CD4-positive, alpha-beta memory T cell (primary cell): ENCODE measurements at regions not wholly inside any gene's neighbourhood (a gene's known extent, or its start where the extent isn't known, plus 50 kb on each side); places are given as distances from the start of the nearest gene placed in this dataset.

ENCODE experiments used
- CTCF ChIA-PET: fragments of 350-600 bp; sonication (Branson Sonifier 250); formaldehyde crosslinking; loops from one replicate; lab custom pipeline; 2021; ENCODE audit warnings: inconsistent platforms; ENCODE audit not compliant: partially characterized antibody; lab: Charles Lee
- POLR2A ChIA-PET: fragments of 350-600 bp; sonication (Branson Sonifier 250); formaldehyde crosslinking; loops from one replicate; lab custom pipeline; 2021; ENCODE audit not compliant: partially characterized antibody; lab: Charles Lee
- DNase-seq, 5 donors: peaks; one replicate each; pipeline versions ENCODE4 v3.0.0 to v3.0.0-alpha.2; 2020 to 2022; ENCODE audit warnings: mixed read lengths in 1 of 5
- H3K27ac ChIP-seq: one replicate; pipeline ENCODE4 v1.7.0; 2013; ENCODE audit warnings: low read depth, low read length
- H3K27me3 ChIP-seq: 2 replicates; pipeline ENCODE4 v1.7.0; 2013; ENCODE audit warnings: mild to moderate bottlenecking, low read length, moderate library complexity; ENCODE audit not compliant: insufficient read depth
- H3K36me3 ChIP-seq: 2 replicates; pipeline ENCODE4 v1.7.0; 2013; ENCODE audit warnings: mild to moderate bottlenecking, low read length, moderate library complexity; ENCODE audit not compliant: insufficient read depth
- H3K4me1 ChIP-seq: 2 replicates; pipeline ENCODE4 v1.7.0; 2013; ENCODE audit warnings: mild to moderate bottlenecking, low read length, moderate library complexity; ENCODE audit not compliant: insufficient read depth
- H3K4me3 ChIP-seq, 2 donors: one replicate each; pipeline ENCODE4 v1.7.0; 2013; ENCODE audit warnings: low read length in 2 of 2, mild to moderate bottlenecking in 1 of 2
- H3K9me3 ChIP-seq, 2 donors: one replicate each; pipeline ENCODE4 v1.7.0; 2013; ENCODE audit warnings: low read length in 2 of 2, control low read depth in 1 of 2; ENCODE audit not compliant: control insufficient read depth in 1 of 2
- H3K27ac Mint-ChIP-seq, 7 donors: one replicate each; pipeline ENCODE4 v1.8.0; 2020 to 2021; ENCODE audit warnings: mixed read lengths in 7 of 7, mild to moderate bottlenecking in 6 of 7, inconsistent platforms in 3 of 7, moderate library complexity in 3 of 7
- H3K27me3 Mint-ChIP-seq, 2 donors: one replicate each; pipeline ENCODE4 v1.8.0; 2020 to 2021; ENCODE audit warnings: mixed read lengths in 2 of 2
- H3K36me3 Mint-ChIP-seq, 2 donors: one replicate each; pipeline ENCODE4 v1.8.0; 2020 to 2021; ENCODE audit warnings: mixed read lengths in 2 of 2, inconsistent platforms in 1 of 2, mild to moderate bottlenecking in 1 of 2
- H3K4me1 Mint-ChIP-seq, 4 donors: one replicate each; pipeline ENCODE4 v1.8.0; 2020 to 2021; ENCODE audit warnings: mixed read lengths in 4 of 4, mild to moderate bottlenecking in 1 of 4
- H3K4me3 Mint-ChIP-seq, 8 donors: one replicate each; pipeline ENCODE4 v1.8.0; 2020 to 2021; ENCODE audit warnings: mixed read lengths in 8 of 8, mild to moderate bottlenecking in 7 of 8, moderate library complexity in 6 of 8, inconsistent platforms in 3 of 8
- H3K9me3 Mint-ChIP-seq, 8 donors: one replicate each; pipeline ENCODE4 v1.8.0; 2020 to 2021; ENCODE audit warnings: mixed read lengths in 8 of 8, mild to moderate bottlenecking in 5 of 8, inconsistent platforms in 3 of 8, moderate library complexity in 1 of 8
- intact Hi-C: fragments of 100-400 bp; cut with micrococcal nuclease; formaldehyde crosslinking; loops from one replicate; pipeline ENCODE4 v1.15.1; 2023

DNA sequence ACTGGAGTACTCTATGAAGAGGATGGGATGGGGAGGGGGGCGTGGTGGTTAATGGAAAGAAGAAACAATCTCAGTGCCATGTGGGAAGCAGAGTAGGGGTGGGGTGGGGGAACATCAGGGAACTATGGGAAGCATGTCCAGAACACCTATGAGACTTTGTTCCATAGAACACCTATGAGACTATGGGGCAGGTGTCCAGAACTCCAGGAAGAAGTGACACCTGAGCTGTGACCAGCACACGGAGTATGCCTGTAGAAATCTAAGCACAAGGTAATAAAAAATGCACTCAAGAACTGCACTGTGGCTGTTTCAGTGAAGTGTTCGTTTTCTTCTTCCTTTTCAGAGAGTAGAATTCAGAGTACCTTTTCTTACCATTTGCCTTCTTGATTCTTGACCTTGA is 704.8 kb upstream of the TENM3 start:
- no peaks in the 10 kb centered on the region for H3K36me3 Mint-ChIP-seq

GRCh38 chr4:181541396-181541795 is 701.8 kb upstream of the TENM3 start:
- intact Hi-C loops = no loop called here
- H3K4me1 Mint-ChIP-seq = no peaks in the 10 kb centered on the region
- H3K9me3 Mint-ChIP-seq = peaks cover 0 to 6% (median 3%) of the 10 kb centered on the region in 8 donors
- no peaks in the 10 kb centered on the region for H3K36me3 ChIP-seq
- no peak overlapping the region for H3K4me3 ChIP-seq
- H3K27me3 Mint-ChIP-seq = no peaks in the 10 kb centered on the region
- no peak overlapping the region for H3K4me3 Mint-ChIP-seq
- CTCF ChIA-PET = no interaction called here
- H3K4me1 ChIP-seq = no peaks in the 10 kb centered on the region
- DNase-seq = no peak
- no peaks in the 10 kb centered on the region for H3K9me3 ChIP-seq
- no peak overlapping the region for H3K27ac ChIP-seq
- POLR2A ChIA-PET = no interaction called here
- H3K27ac Mint-ChIP-seq = no peak overlapping the region
- no peaks in the 10 kb centered on the region for H3K36me3 Mint-ChIP-seq
- H3K27me3 ChIP-seq = no peaks in the 10 kb centered on the region

More for the DNA sequence above, 704.8 kb upstream of the TENM3 start:
- Histone ChIP-seq H3K9me3 (no peaks in the 10 kb centered on the region), H3K27me3 (no peaks in the 10 kb centered on the region), H3K36me3 (no peaks in the 10 kb centered on the region), H3K4me1 (no peaks in the 10 kb centered on the region), H3K27ac (no peak overlapping the region), H3K4me3 (no peak overlapping the region)
- H3K4me1 Mint-ChIP-seq = no peaks in the 10 kb centered on the region
- H3K4me3 Mint-ChIP-seq = no peak overlapping the region
- ChIA-PET POLR2A (no interaction called here), CTCF (no interaction called here)
- H3K27me3 Mint-ChIP-seq = no peaks in the 10 kb centered on the region
- intact Hi-C loops = no loop called here
- DNase-seq = no peak
- H3K27ac Mint-ChIP-seq = no peak overlapping the region
- peaks cover 2 to 15% (median 5%) of the 10 kb centered on the region in 8 donors for H3K9me3 Mint-ChIP-seq

- no peaks in the 10 kb centered on the region for H3K36me3 Mint-ChIP-seq
- POLR2A ChIA-PET = no interaction called here
- no peaks in the 10 kb centered on the region for H3K4me1 Mint-ChIP-seq
- CTCF ChIA-PET = no interaction called here
- no peak overlapping the region for H3K27ac ChIP-seq
- peaks cover 0 to 5% (median 3%) of the 10 kb centered on the region in 8 donors for H3K9me3 Mint-ChIP-seq
- no peak for DNase-seq
- H3K4me3 ChIP-seq = no peak overlapping the region
- intact Hi-C loops = no loop called here
- H3K27me3 ChIP-seq = no peaks in the 10 kb centered on the region
- H3K27me3 Mint-ChIP-seq = peaks cover 0 to 2% of the 10 kb centered on the region in 2 donors
- H3K36me3 ChIP-seq = no peaks in the 10 kb centered on the region
- H3K4me1 ChIP-seq = no peaks in the 10 kb centered on the region
- no peak overlapping the region for H3K4me3 Mint-ChIP-seq
- no peaks in the 10 kb centered on the region for H3K9me3 ChIP-seq
- H3K27ac Mint-ChIP-seq = no peak overlapping the region
Observed at GRCh38 chr4:181548873-181549575, 694.2 kb upstream of the TENM3 start.

DNA sequence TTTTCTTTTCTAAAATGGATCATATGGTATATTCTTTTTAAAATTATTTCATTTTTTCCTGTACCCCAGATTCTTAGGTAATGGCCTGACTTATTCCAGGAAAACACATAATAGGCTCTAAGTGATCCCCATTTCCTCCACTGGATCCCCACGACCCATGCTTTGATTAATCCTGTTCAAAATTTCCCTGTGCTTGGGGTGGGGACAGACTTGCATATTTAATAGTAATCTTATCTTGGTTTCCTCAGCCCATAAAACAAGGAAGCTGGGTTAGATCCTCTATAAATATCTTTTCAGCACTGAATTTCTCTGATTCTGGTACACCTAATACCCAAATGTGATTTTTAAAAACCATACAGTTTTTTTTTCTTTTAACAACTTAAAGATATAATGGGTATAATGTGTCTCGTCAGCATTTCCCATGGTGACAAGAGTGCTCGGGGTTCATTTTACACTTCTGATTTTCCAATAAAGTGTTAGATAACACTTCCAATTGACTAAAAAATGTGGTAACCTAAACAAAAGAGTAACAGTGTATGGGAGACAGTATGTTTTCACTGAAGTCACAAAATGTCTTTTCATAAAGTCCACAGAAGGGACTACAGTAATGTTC is 693.5 kb upstream of the TENM3 start:
- CTCF ChIA-PET = no interaction called here

DNA sequence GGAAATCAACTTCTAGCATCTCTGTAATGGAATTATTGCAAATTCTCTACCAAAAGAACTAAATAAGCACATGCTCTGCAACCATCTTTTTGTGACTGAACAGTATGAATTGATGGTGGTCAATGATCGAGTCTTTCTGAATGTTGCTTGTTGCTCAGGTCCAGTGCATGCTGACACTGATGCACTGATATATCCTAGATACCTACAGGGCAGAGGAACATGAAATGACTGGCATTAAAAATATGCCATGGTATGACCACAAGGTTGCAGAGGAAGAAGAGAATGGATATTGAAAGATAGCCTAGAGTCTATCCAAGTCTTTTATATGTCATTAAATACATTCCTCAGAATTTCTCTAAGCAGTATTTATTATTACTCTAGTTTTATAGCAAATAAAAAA is 692.8 kb upstream of the TENM3 start:
- POLR2A ChIA-PET = no interaction called here
- Histone ChIP-seq H3K4me1 (no peaks in the 10 kb centered on the region), H3K27me3 (no peaks in the 10 kb centered on the region), H3K27ac (no peak overlapping the region), H3K9me3 (no peaks in the 10 kb centered on the region), H3K36me3 (no peaks in the 10 kb centered on the region), H3K4me3 (no peak overlapping the region)
- H3K9me3 Mint-ChIP-seq = peaks cover 0 to 5% (median 3%) of the 10 kb centered on the region in 8 donors
- no peak overlapping the region for H3K4me3 Mint-ChIP-seq
- CTCF ChIA-PET = no interaction called here
- H3K4me1 Mint-ChIP-seq = no peaks in the 10 kb centered on the region
- no peak overlapping the region for H3K27ac Mint-ChIP-seq
- no peaks in the 10 kb centered on the region for H3K36me3 Mint-ChIP-seq
- peaks cover 0 to 2% of the 10 kb centered on the region in 2 donors for H3K27me3 Mint-ChIP-seq
- intact Hi-C loops = no loop called here
- no peak for DNase-seq

More for the DNA sequence above, 693.5 kb upstream of the TENM3 start:
- no peaks in the 10 kb centered on the region for H3K36me3 ChIP-seq
- intact Hi-C loops = no loop called here
- no peak overlapping the region for H3K27ac Mint-ChIP-seq
- H3K4me3 Mint-ChIP-seq = no peak overlapping the region
- no peaks in the 10 kb centered on the region for H3K36me3 Mint-ChIP-seq
- H3K4me1 ChIP-seq = no peaks in the 10 kb centered on the region
- peaks cover 0 to 2% of the 10 kb centered on the region in 2 donors for H3K27me3 Mint-ChIP-seq
- H3K27me3 ChIP-seq = no peaks in the 10 kb centered on the region
- H3K4me3 ChIP-seq = no peak overlapping the region
- H3K9me3 ChIP-seq = no peaks in the 10 kb centered on the region
- H3K9me3 Mint-ChIP-seq = peaks cover 0 to 5% (median 3%) of the 10 kb centered on the region in 8 donors
- H3K27ac ChIP-seq = no peak overlapping the region
- H3K4me1 Mint-ChIP-seq = no peaks in the 10 kb centered on the region
- POLR2A ChIA-PET = no interaction called here
- DNase-seq = no peak

DNA sequence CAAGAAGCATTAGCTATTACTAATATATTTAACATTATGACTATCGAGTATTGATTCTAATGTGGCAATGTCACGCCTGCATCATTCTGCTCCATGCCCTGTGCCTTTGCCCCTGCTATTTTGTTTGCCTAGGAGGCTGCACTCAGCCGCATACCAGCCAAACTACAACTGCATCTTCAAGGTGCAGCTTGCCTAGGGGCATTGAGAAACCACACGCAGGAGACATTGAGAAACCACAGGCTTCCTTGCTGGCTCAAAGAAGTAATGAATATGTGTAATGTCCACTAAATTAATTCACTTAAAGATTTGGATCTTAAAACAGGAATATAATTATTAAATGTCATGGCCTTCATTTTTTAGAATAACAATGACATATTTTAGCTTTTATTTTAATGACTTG is 683.6 kb upstream of the TENM3 start:
- Mint-ChIP-seq H3K27ac (no peak overlapping the region), H3K9me3 (peaks cover 0 to 9% (median 6%) of the 10 kb centered on the region in 8 donors), H3K27me3 (no peaks in the 10 kb centered on the region), H3K4me1 (no peaks in the 10 kb centered on the region), H3K36me3 (no peaks in the 10 kb centered on the region), H3K4me3 (no peak overlapping the region)
- no peak overlapping the region for H3K4me3 ChIP-seq
- H3K9me3 ChIP-seq = no peaks in the 10 kb centered on the region
- H3K36me3 ChIP-seq = no peaks in the 10 kb centered on the region
- no peak for DNase-seq
- no peaks in the 10 kb centered on the region for H3K4me1 ChIP-seq
- intact Hi-C loops = no loop called here
- ChIA-PET POLR2A (no interaction called here), CTCF (no interaction called here)
- H3K27me3 ChIP-seq = no peaks in the 10 kb centered on the region
- H3K27ac ChIP-seq = no peak overlapping the region

DNA sequence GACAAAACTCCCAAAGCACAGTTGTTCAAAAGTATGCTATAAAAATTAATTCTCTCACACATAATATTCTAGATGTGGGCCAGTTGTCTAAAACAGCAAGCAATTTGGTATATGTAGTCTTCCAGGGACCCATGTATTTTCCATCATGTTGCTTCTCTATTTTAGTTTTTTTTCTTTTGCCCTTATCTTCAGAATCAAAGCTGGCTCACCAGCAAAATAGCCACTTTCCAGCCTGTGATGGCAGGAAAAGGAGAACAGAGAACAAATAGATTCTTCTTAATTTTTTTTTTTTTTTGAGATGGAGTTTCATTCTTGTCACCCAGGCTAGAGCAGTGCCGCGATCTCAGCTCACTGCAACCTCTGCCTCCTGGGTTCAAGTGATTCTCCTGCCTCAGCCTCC is 680.8 kb upstream of the TENM3 start:
- no peak overlapping the region for H3K4me3 Mint-ChIP-seq
- H3K4me1 Mint-ChIP-seq = no peaks in the 10 kb centered on the region
- ChIA-PET CTCF (no interaction called here), POLR2A (no interaction called here)
- H3K27me3 Mint-ChIP-seq = no peaks in the 10 kb centered on the region
- H3K36me3 Mint-ChIP-seq = no peaks in the 10 kb centered on the region
- no peak for DNase-seq
- Histone ChIP-seq H3K27me3 (no peaks in the 10 kb centered on the region), H3K4me3 (no peak overlapping the region), H3K9me3 (no peaks in the 10 kb centered on the region), H3K4me1 (no peaks in the 10 kb centered on the region), H3K27ac (no peak overlapping the region), H3K36me3 (no peaks in the 10 kb centered on the region)
- H3K27ac Mint-ChIP-seq = no peak overlapping the region
- intact Hi-C loops = no loop called here
- H3K9me3 Mint-ChIP-seq = peaks cover 2 to 9% (median 7%) of the 10 kb centered on the region in 8 donors
